T-helper 1 cell (primary cell): ENCODE measurements at regions not wholly inside any gene's neighbourhood (a gene's known extent, or its start where the extent isn't known, plus 50 kb on each side); places are given as distances from the start of the nearest gene placed in this dataset.

ENCODE experiments used
- DNase-seq, 5 donors: peaks; one replicate each; pipeline ENCODE4 v3.0.0-alpha.2; 2012 to 2020

- no peak for DNase-seq
Observed at GRCh38 chr6:9564021-9564420, 850.9 kb downstream of the TFAP2A start.

GRCh38 chr6:9563568-9563967 is 851.3 kb downstream of the TFAP2A start:
- no peak for DNase-seq

- no peak for DNase-seq
Observed at GRCh38 chr6:9554806-9555205, 860.1 kb downstream of the TFAP2A start.

- no peak for DNase-seq
Observed at GRCh38 chr6:9554323-9554722, 860.6 kb downstream of the TFAP2A start.

- no peak for DNase-seq
Observed at GRCh38 chr6:9553002-9553401, 861.9 kb downstream of the TFAP2A start.

GRCh38 chr6:9543649-9544048 is 871.2 kb downstream of the TFAP2A start:
- no peak for DNase-seq

GRCh38 chr6:9540534-9541126 is 874.2 kb downstream of the TFAP2A start:
- DNase-seq, result peak in 1 of 5 donors; percentile 11

GRCh38 chr6:9540126-9540525 is 874.7 kb downstream of the TFAP2A start:
- DNase-seq, result no peak

GRCh38 chr6:9539231-9539755 is 875.6 kb downstream of the TFAP2A start:
- DNase-seq, result no peak

- no peak for DNase-seq
Observed at GRCh38 chr6:9537381-9537780, 877.5 kb downstream of the TFAP2A start.

- no peak for DNase-seq
Observed at GRCh38 chr6:9535106-9535505, 879.8 kb downstream of the TFAP2A start.

GRCh38 chr6:9532621-9533557 is 882.0 kb downstream of the TFAP2A start:
- no peak for DNase-seq

GRCh38 chr6:9527679-9528286 is 887.1 kb downstream of the TFAP2A start:
- DNase-seq, result no peak

GRCh38 chr6:9523462-9523861 is 891.4 kb downstream of the TFAP2A start:
- no peak for DNase-seq

- no peak for DNase-seq
Observed at GRCh38 chr6:9522101-9522500, 892.8 kb downstream of the TFAP2A start.

- no peak for DNase-seq
Observed at GRCh38 chr6:9521152-9521530, 893.7 kb downstream of the TFAP2A start.

GRCh38 chr6:9520417-9521151 is 894.3 kb downstream of the TFAP2A start:
- DNase-seq, result peak in 1 of 5 donors; percentile 18

- DNase-seq, result no peak
Observed at GRCh38 chr6:9518431-9518830, 896.4 kb downstream of the TFAP2A start.

GRCh38 chr6:9517806-9518205 is 897.1 kb downstream of the TFAP2A start:
- DNase-seq, result no peak

- DNase-seq, result no peak
Observed at GRCh38 chr6:9515633-9516606, 899.0 kb downstream of the TFAP2A start.

GRCh38 chr6:9514146-9514545 is 900.7 kb downstream of the TFAP2A start:
- no peak for DNase-seq

- DNase-seq, result no peak
Observed at GRCh38 chr6:9511157-9511556, 903.7 kb downstream of the TFAP2A start.
